OCI-LY1 (cell line): ENCODE measurements at regions not wholly inside any gene's neighbourhood (a gene's known extent, or its start where the extent isn't known, plus 50 kb on each side); places are given as distances from the start of the nearest gene placed in this dataset.

Source experiments
- H2AFZ ChIP-seq: fragments of 200-600 bp; sonication (generic), shearing (Covaris generic); 2 replicates; pipeline ENCODE4 v1.6.0; 2014; ENCODE audit warnings: antibody characterized with exemption, mild to moderate bottlenecking, low read length
- H3F3A ChIP-seq: fragments of 200-600 bp; sonication (generic), shearing (Covaris generic); 2 replicates; pipeline ENCODE4 v1.6.0; 2014; ENCODE audit warnings: mild to moderate bottlenecking, antibody characterized with exemption, low read length, moderate library complexity; ENCODE audit not compliant: insufficient read depth
- H3K27ac ChIP-seq: fragments of 200-600 bp; sonication (generic); 2 replicates; pipeline ENCODE4 v1.5.1; 2014; ENCODE audit warnings: low read length, mixed run types, mild to moderate bottlenecking, low read depth; ENCODE audit not compliant: poor library complexity, severe bottlenecking
- H3K27me3 ChIP-seq: fragments of 200-600 bp; sonication (generic); 2 replicates; pipeline ENCODE4 v1.6.0; 2014; ENCODE audit warnings: antibody characterized with exemption, mild to moderate bottlenecking, low read length, moderate library complexity; ENCODE audit not compliant: insufficient read depth
- H3K36me3 ChIP-seq: fragments of 200-600 bp; sonication (generic); 2 replicates; pipeline ENCODE4 v1.6.1; 2014; ENCODE audit warnings: mild to moderate bottlenecking, antibody characterized with exemption, low read length, moderate library complexity, mixed read lengths; ENCODE audit not compliant: insufficient read depth
- H3K4me1 ChIP-seq: fragments of 200-600 bp; sonication (generic); 2 replicates; pipeline ENCODE4 v1.5.1; 2014; ENCODE audit warnings: mild to moderate bottlenecking, low read length, moderate library complexity; ENCODE audit not compliant: insufficient read depth, severe bottlenecking
- H3K4me2 ChIP-seq: fragments of 200-600 bp; sonication (generic), shearing (Covaris generic); 2 replicates; pipeline ENCODE4 v1.6.1; 2014; ENCODE audit warnings: low read length
- H3K4me3 ChIP-seq: fragments of 200-600 bp; sonication (generic); 2 replicates; pipeline ENCODE4 v1.5.1; 2014; ENCODE audit warnings: low read length, low read depth, mild to moderate bottlenecking, mixed read lengths; ENCODE audit not compliant: poor library complexity, severe bottlenecking
- H3K79me2 ChIP-seq: fragments of 200-600 bp; shearing (Covaris generic); 2 replicates; pipeline ENCODE4 v1.6.1; 2016; ENCODE audit warnings: mixed run types, low read length, mixed read lengths; ENCODE audit not compliant: insufficient read depth
- H3K9ac ChIP-seq: fragments of 200-600 bp; sonication (generic), shearing (Covaris generic); 2 replicates; pipeline ENCODE4 v1.6.1; 2014; ENCODE audit warnings: mild to moderate bottlenecking, low read length, mixed read lengths
- H3K9me2 ChIP-seq: fragments of 200-600 bp; sonication (generic), shearing (Covaris generic); 2 replicates; pipeline ENCODE4 v1.6.1; 2014; ENCODE audit warnings: low read depth, mild to moderate bottlenecking, low read length, mixed read lengths
- H3K9me3 ChIP-seq: fragments of 200-600 bp; shearing (Covaris generic); 2 replicates; pipeline ENCODE4 v1.6.1; 2014; ENCODE audit warnings: low read length, mixed read lengths
- H4K20me1 ChIP-seq: fragments of 200-600 bp; sonication (generic), shearing (Covaris generic); 2 replicates; pipeline ENCODE4 v1.6.0; 2016; ENCODE audit warnings: mild to moderate bottlenecking, low read length; ENCODE audit not compliant: insufficient read depth
- CTCF ChIP-seq: fragments of 200-600 bp; sonication (generic), shearing (Covaris generic); IDR thresholded peaks from 2 replicates; pipeline ENCODE4 v1.5.1; 2017; ENCODE audit warnings: mild to moderate bottlenecking, antibody characterized with exemption, low read length, moderate library complexity, mixed read lengths
- EZH2 ChIP-seq: fragments of 200-600 bp; sonication (generic), shearing (Covaris generic); IDR thresholded peaks from 2 replicates; pipeline ENCODE4 v1.8.0; 2017; ENCODE audit warnings: borderline replicate concordance, mixed run types, mild to moderate bottlenecking, antibody characterized with exemption, low read length, moderate library complexity, mixed read lengths

GRCh38 chr1:101077849-101078248 is 52.3 kb upstream of the DPH5 start:
- H3K9ac ChIP-seq: no peak overlapping the region
- H3K27me3 ChIP-seq: no peaks in the 10 kb centered on the region
- H3F3A ChIP-seq: no peaks in the 10 kb centered on the region; the same call in 1 of the 2 replicates
- H3K36me3 ChIP-seq: peaks cover 21% of the 10 kb centered on the region; the same call in 1 of the 2 replicates
- H3K9me2 ChIP-seq: no peaks in the 10 kb centered on the region
- no peaks in the 10 kb centered on the region for H3K9me3 ChIP-seq
- TF ChIP-seq CTCF (no peak), EZH2 (no peak)
- H3K4me1 ChIP-seq: no peaks in the 10 kb centered on the region
- no peak overlapping the region for H2AFZ ChIP-seq
- no peak overlapping the region for H3K4me2 ChIP-seq
- H3K4me3 ChIP-seq: no peak overlapping the region
- H3K27ac ChIP-seq: no peak overlapping the region
- H3K79me2 ChIP-seq: no peaks in the 10 kb centered on the region
- H4K20me1 ChIP-seq: no peaks in the 10 kb centered on the region

- Histone ChIP-seq H3F3A (no peaks in the 10 kb centered on the region; the same call in 1 of the 2 replicates), H3K36me3 (peaks cover 21% of the 10 kb centered on the region; the same call in 1 of the 2 replicates), H3K4me3 (no peak overlapping the region), H3K27me3 (no peaks in the 10 kb centered on the region), H3K9ac (no peak overlapping the region), H3K4me1 (no peaks in the 10 kb centered on the region), H3K27ac (no peak overlapping the region), H4K20me1 (no peaks in the 10 kb centered on the region), H3K9me3 (no peaks in the 10 kb centered on the region), H3K4me2 (no peak overlapping the region), H3K79me2 (no peaks in the 10 kb centered on the region), H3K9me2 (no peaks in the 10 kb centered on the region), H2AFZ (no peak overlapping the region)
- TF ChIP-seq EZH2 (no peak), CTCF (no peak)
Observed at GRCh38 chr1:101075926-101076325, 50.3 kb upstream of the DPH5 start.
